GM18868 (cell line): ENCODE measurements at regions not wholly inside any gene's neighbourhood (a gene's known extent, or its start where the extent isn't known, plus 50 kb on each side); places are given as distances from the start of the nearest gene placed in this dataset.
A peak's percentile ranks its signal among the peaks of the same experiment; 100 is the strongest.
"Not testable (repeated sequence)": the region's sequence is repeated elsewhere in the genome, so short reads cannot be mapped to it uniquely, and the experiment has no call there.

Experiments
- ATAC-seq: cut with Tn5 transposase; IDR thresholded peaks from one replicate; pipeline ENCODE4 v1.9.1; 2021; ENCODE audit warnings: mild to moderate bottlenecking, moderate library complexity; ENCODE audit not compliant: unreplicated experiment

GRCh38 chr2:58414506-58414905, 173.4 kb upstream of the FANCL start:
- ATAC-seq, result no peak

GRCh38 chr2:58410549-58410948, 169.4 kb upstream of the FANCL start:
- ATAC-seq, result no peak

GRCh38 chr2:58407487-58407886, 166.4 kb upstream of the FANCL start:
- no peak for ATAC-seq

- ATAC-seq, result no peak
Measured at GRCh38 chr2:58405341-58405740, 164.2 kb upstream of the FANCL start.

GRCh38 chr2:58401936-58402335, 160.8 kb upstream of the FANCL start:
- ATAC-seq, result no peak

- ATAC-seq, result no peak
Measured at GRCh38 chr2:58398406-58398805, 157.3 kb upstream of the FANCL start.

- no peak for ATAC-seq
Measured at GRCh38 chr2:58387701-58388100, 146.6 kb upstream of the FANCL start.

GRCh38 chr2:58386904-58387303, 145.8 kb upstream of the FANCL start:
- not testable (repeated sequence) for ATAC-seq

- no peak for ATAC-seq
Measured at GRCh38 chr2:58378152-58378551, 137.0 kb upstream of the FANCL start.

GRCh38 chr2:58377181-58377580, 136.1 kb upstream of the FANCL start:
- ATAC-seq, result no peak

- peak; percentile 74 for ATAC-seq
Measured at GRCh38 chr2:58376592-58376991, 135.5 kb upstream of the FANCL start.

GRCh38 chr2:58369594-58369993, 128.5 kb upstream of the FANCL start:
- no peak for ATAC-seq

- no peak for ATAC-seq
Measured at GRCh38 chr2:58364098-58364497, 123.0 kb upstream of the FANCL start.

- no peak for ATAC-seq
Measured at GRCh38 chr2:58358026-58358425, 116.9 kb upstream of the FANCL start.

- ATAC-seq, result no peak
Measured at GRCh38 chr2:58357521-58357920, 116.4 kb upstream of the FANCL start.

GRCh38 chr2:58354230-58354629, 113.1 kb upstream of the FANCL start:
- ATAC-seq, result no peak

- ATAC-seq, result peak; percentile 98
Measured at GRCh38 chr2:58350484-58350883, 109.4 kb upstream of the FANCL start.

GRCh38 chr2:58347810-58348209, 106.7 kb upstream of the FANCL start:
- no peak for ATAC-seq

- no peak for ATAC-seq
Measured at GRCh38 chr2:58341047-58341446, 99.9 kb upstream of the FANCL start.

- no peak for ATAC-seq
Measured at GRCh38 chr2:58339548-58340243, 98.6 kb upstream of the FANCL start.

GRCh38 chr2:58336416-58336815, 95.3 kb upstream of the FANCL start:
- ATAC-seq, result no peak

GRCh38 chr2:58334414-58334813, 93.3 kb upstream of the FANCL start:
- no peak for ATAC-seq

- not testable (repeated sequence) for ATAC-seq
Measured at GRCh38 chr2:58325296-58325895, 84.3 kb upstream of the FANCL start.
